OCI-LY1 (cell line): ENCODE measurements at regions not wholly inside any gene's neighbourhood (a gene's known extent, or its start where the extent isn't known, plus 50 kb on each side); places are given as distances from the start of the nearest gene placed in this dataset.

Experiments
- H2AFZ ChIP-seq: fragments of 200-600 bp; sonication (generic), shearing (Covaris generic); 2 replicates; pipeline ENCODE4 v1.6.0; 2014; ENCODE audit warnings: antibody characterized with exemption, mild to moderate bottlenecking, low read length
- H3F3A ChIP-seq: fragments of 200-600 bp; sonication (generic), shearing (Covaris generic); 2 replicates; pipeline ENCODE4 v1.6.0; 2014; ENCODE audit warnings: mild to moderate bottlenecking, antibody characterized with exemption, low read length, moderate library complexity; ENCODE audit not compliant: insufficient read depth
- H3K27ac ChIP-seq: fragments of 200-600 bp; sonication (generic); 2 replicates; pipeline ENCODE4 v1.5.1; 2014; ENCODE audit warnings: low read length, mixed run types, mild to moderate bottlenecking, low read depth; ENCODE audit not compliant: poor library complexity, severe bottlenecking
- H3K27me3 ChIP-seq: fragments of 200-600 bp; sonication (generic); 2 replicates; pipeline ENCODE4 v1.6.0; 2014; ENCODE audit warnings: antibody characterized with exemption, mild to moderate bottlenecking, low read length, moderate library complexity; ENCODE audit not compliant: insufficient read depth
- H3K36me3 ChIP-seq: fragments of 200-600 bp; sonication (generic); 2 replicates; pipeline ENCODE4 v1.6.1; 2014; ENCODE audit warnings: mild to moderate bottlenecking, antibody characterized with exemption, low read length, moderate library complexity, mixed read lengths; ENCODE audit not compliant: insufficient read depth
- H3K4me1 ChIP-seq: fragments of 200-600 bp; sonication (generic); 2 replicates; pipeline ENCODE4 v1.5.1; 2014; ENCODE audit warnings: mild to moderate bottlenecking, low read length, moderate library complexity; ENCODE audit not compliant: insufficient read depth, severe bottlenecking
- H3K4me2 ChIP-seq: fragments of 200-600 bp; sonication (generic), shearing (Covaris generic); 2 replicates; pipeline ENCODE4 v1.6.1; 2014; ENCODE audit warnings: low read length
- H3K4me3 ChIP-seq: fragments of 200-600 bp; sonication (generic); 2 replicates; pipeline ENCODE4 v1.5.1; 2014; ENCODE audit warnings: low read length, low read depth, mild to moderate bottlenecking, mixed read lengths; ENCODE audit not compliant: poor library complexity, severe bottlenecking
- H3K79me2 ChIP-seq: fragments of 200-600 bp; shearing (Covaris generic); 2 replicates; pipeline ENCODE4 v1.6.1; 2016; ENCODE audit warnings: mixed run types, low read length, mixed read lengths; ENCODE audit not compliant: insufficient read depth
- H3K9ac ChIP-seq: fragments of 200-600 bp; sonication (generic), shearing (Covaris generic); 2 replicates; pipeline ENCODE4 v1.6.1; 2014; ENCODE audit warnings: mild to moderate bottlenecking, low read length, mixed read lengths
- H3K9me2 ChIP-seq: fragments of 200-600 bp; sonication (generic), shearing (Covaris generic); 2 replicates; pipeline ENCODE4 v1.6.1; 2014; ENCODE audit warnings: low read depth, mild to moderate bottlenecking, low read length, mixed read lengths
- H3K9me3 ChIP-seq: fragments of 200-600 bp; shearing (Covaris generic); 2 replicates; pipeline ENCODE4 v1.6.1; 2014; ENCODE audit warnings: low read length, mixed read lengths
- H4K20me1 ChIP-seq: fragments of 200-600 bp; sonication (generic), shearing (Covaris generic); 2 replicates; pipeline ENCODE4 v1.6.0; 2016; ENCODE audit warnings: mild to moderate bottlenecking, low read length; ENCODE audit not compliant: insufficient read depth
- CTCF ChIP-seq: fragments of 200-600 bp; sonication (generic), shearing (Covaris generic); IDR thresholded peaks from 2 replicates; pipeline ENCODE4 v1.5.1; 2017; ENCODE audit warnings: mild to moderate bottlenecking, antibody characterized with exemption, low read length, moderate library complexity, mixed read lengths
- EZH2 ChIP-seq: fragments of 200-600 bp; sonication (generic), shearing (Covaris generic); IDR thresholded peaks from 2 replicates; pipeline ENCODE4 v1.8.0; 2017; ENCODE audit warnings: borderline replicate concordance, mixed run types, mild to moderate bottlenecking, antibody characterized with exemption, low read length, moderate library complexity, mixed read lengths

GRCh38 chr6:163867518-163868292 lies 453.2 kb downstream of the QKI start:
- no peak overlapping the region for H2AFZ ChIP-seq
- H3K4me3 ChIP-seq = no peak overlapping the region
- H3K9ac ChIP-seq = no peak overlapping the region

DNA sequence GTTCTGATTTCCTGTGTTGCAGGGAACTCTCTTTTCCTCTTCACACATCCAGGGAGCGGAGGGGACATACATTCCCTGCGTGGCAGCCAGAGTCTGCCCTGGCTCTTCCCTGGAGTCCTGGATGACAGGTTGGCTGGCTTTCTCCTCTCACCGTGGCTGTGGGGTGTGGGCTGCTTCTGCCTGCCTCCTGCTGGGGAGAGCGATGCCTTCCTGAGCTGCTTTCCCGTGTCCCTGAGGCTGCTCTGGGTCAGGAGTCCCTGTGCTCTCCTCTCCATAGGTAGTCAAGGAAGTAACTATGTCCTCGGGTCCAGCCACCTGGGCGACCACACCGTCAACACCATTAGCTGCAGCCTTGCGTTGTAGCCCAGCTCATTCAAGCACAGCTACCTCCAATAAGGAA lies 451.7 kb downstream of the QKI start:
- Histone ChIP-seq H2AFZ (no peak overlapping the region), H4K20me1 (no peaks in the 10 kb centered on the region), H3K36me3 (no peaks in the 10 kb centered on the region), H3K27ac (no peak overlapping the region), H3K4me1 (no peaks in the 10 kb centered on the region), H3K79me2 (no peaks in the 10 kb centered on the region), H3K9ac (no peak overlapping the region), H3K9me2 (no peaks in the 10 kb centered on the region), H3K9me3 (no peaks in the 10 kb centered on the region), H3K27me3 (no peaks in the 10 kb centered on the region), H3K4me2 (no peak overlapping the region), H3F3A (no peaks in the 10 kb centered on the region), H3K4me3 (no peak overlapping the region)
- TF ChIP-seq CTCF (no peak), EZH2 (no peak)

More at GRCh38 chr6:163867518-163868292, 453.2 kb downstream of the QKI start:
- Histone ChIP-seq H3K4me1 (no peaks in the 10 kb centered on the region), H3K27ac (no peak overlapping the region), H3F3A (no peaks in the 10 kb centered on the region), H4K20me1 (no peaks in the 10 kb centered on the region), H3K9me3 (no peaks in the 10 kb centered on the region), H3K9me2 (no peaks in the 10 kb centered on the region), H3K4me2 (no peak overlapping the region), H3K79me2 (no peaks in the 10 kb centered on the region), H3K36me3 (no peaks in the 10 kb centered on the region), H3K27me3 (no peaks in the 10 kb centered on the region)
- TF ChIP-seq EZH2 (no peak), CTCF (peak; percentile 17; the same call in 1 of the 2 replicates)

GRCh38 chr6:163863565-163863964 lies 449.0 kb downstream of the QKI start:
- Histone ChIP-seq H2AFZ (no peak overlapping the region), H3K27me3 (no peaks in the 10 kb centered on the region), H3K36me3 (no peaks in the 10 kb centered on the region), H3K9me3 (no peaks in the 10 kb centered on the region; the same call in 1 of the 2 replicates), H3K4me3 (no peak overlapping the region), H3K9ac (no peak overlapping the region), H3K9me2 (no peaks in the 10 kb centered on the region), H3K79me2 (no peaks in the 10 kb centered on the region), H3K27ac (no peak overlapping the region), H3F3A (no peaks in the 10 kb centered on the region), H3K4me2 (no peak overlapping the region), H3K4me1 (no peaks in the 10 kb centered on the region), H4K20me1 (no peaks in the 10 kb centered on the region)
- TF ChIP-seq CTCF = no peak
- TF ChIP-seq EZH2 = no peak
